ENCODE measurements at regions not wholly inside any gene's neighbourhood (a gene's known extent, or its start where the extent isn't known, plus 50 kb on each side); places are given as distances from the start of the nearest gene placed in this dataset.

DNA sequence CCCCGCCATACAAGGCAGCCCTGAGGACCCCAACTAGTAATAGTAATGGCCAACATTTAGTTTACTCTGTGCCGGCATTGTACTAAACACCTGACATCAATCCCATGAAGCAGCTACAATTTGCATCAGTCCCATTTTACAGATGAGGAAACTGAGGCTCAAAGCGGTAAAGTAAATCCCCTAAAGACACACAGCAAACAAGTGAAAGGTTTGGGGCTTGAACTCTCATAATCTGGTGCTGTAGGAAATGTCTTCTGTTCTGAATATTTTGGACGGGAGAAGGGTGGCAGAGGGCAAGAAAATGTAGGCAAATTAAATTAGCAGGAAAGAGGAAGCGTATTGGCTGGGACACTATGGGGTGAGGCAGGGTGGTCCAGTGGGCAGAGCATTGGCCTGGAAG is 160.3 kb upstream of the SYT13 start:
- Histone ChIP-seq H3K36me3 (no peaks in the 10 kb centered on the region), H3K27ac (no peak overlapping the region), H3K27me3 (ENCODE audit: low read depth) (peaks cover 18% of the 10 kb centered on the region), H3K4me3 (no peak overlapping the region), H3K4me1 (no peaks in the 10 kb centered on the region), H3K9me3 (no peaks in the 10 kb centered on the region)
- TF ChIP-seq, protein P1, sequence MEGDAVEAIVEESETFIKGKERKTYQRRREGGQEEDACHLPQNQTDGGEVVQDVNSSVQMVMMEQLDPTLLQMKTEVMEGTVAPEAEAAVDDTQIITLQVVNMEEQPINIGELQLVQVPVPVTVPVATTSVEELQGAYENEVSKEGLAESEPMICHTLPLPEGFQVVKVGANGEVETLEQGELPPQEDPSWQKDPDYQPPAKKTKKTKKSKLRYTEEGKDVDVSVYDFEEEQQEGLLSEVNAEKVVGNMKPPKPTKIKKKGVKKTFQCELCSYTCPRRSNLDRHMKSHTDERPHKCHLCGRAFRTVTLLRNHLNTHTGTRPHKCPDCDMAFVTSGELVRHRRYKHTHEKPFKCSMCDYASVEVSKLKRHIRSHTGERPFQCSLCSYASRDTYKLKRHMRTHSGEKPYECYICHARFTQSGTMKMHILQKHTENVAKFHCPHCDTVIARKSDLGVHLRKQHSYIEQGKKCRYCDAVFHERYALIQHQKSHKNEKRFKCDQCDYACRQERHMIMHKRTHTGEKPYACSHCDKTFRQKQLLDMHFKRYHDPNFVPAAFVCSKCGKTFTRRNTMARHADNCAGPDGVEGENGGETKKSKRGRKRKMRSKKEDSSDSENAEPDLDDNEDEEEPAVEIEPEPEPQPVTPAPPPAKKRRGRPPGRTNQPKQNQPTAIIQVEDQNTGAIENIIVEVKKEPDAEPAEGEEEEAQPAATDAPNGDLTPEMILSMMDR (IDR thresholded peaks at IDR 0.05): no peak
- intact Hi-C loops (cut with DNase I): no loop called here
- no peak for ATAC-seq
- DNase-seq: no peak

DNA sequence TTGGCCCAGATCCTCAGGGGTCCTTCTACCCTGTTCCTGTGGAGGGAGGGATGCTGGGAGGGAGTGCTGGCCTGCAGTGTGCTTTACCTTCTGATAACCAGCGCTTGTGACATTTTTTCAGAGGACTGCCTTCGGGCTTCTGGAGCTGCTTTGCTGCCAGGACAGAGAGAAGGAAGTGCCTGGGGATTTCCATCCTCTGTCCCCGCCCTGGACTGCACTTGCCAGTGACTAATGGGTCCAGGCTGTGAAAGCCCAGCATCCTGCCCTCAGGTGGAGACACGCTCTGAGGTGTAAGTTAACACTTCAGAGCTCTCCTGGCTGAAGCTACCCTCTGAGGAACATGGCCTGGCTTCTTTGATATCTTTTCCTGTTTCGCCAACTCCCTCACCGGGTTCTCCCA is 158.7 kb upstream of the SYT13 start:
- TF ChIP-seq, protein P1 (IDR thresholded peaks at IDR 0.05): no peak
- Histone ChIP-seq H3K36me3 (no peaks in the 10 kb centered on the region), H3K4me1 (no peaks in the 10 kb centered on the region), H3K9me3 (peaks cover 3% of the 10 kb centered on the region), H3K4me3 (no peak overlapping the region), H3K27me3 (ENCODE audit: low read depth) (peaks cover 18% of the 10 kb centered on the region), H3K27ac (no peak overlapping the region)
- DNase-seq (no peak), ATAC-seq (no peak)
- intact Hi-C loops (cut with DNase I): no loop called here

DNA sequence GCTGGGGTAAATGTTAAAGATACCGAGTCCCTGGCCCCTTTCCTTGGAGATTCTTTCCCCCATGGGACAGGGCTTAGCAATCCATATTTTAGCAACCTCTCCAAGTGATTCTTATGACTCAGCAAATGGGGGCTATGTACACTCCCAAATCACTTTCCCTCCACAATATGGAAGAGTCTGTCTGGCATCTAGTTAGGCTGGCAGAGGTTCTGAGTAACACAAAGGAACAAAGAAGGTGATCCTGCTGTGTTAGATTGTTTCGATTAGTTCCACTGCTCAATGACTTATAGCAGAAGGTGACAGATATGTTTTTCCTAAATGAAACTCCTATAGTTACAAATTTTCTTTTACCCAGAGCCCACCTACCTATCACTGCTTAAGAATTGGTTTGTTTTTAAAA is 154.0 kb upstream of the SYT13 start:
- ATAC-seq (no peak), DNase-seq (no peak)
- TF ChIP-seq, protein P1 (IDR thresholded peaks at IDR 0.05): no peak
- Histone ChIP-seq H3K4me3 (no peak overlapping the region), H3K9me3 (peaks cover 10% of the 10 kb centered on the region), H3K27ac (no peak overlapping the region), H3K36me3 (no peaks in the 10 kb centered on the region), H3K27me3 (ENCODE audit: low read depth) (peaks cover 8% of the 10 kb centered on the region), H3K4me1 (no peaks in the 10 kb centered on the region)
- intact Hi-C loops (cut with DNase I): no loop called here

DNA sequence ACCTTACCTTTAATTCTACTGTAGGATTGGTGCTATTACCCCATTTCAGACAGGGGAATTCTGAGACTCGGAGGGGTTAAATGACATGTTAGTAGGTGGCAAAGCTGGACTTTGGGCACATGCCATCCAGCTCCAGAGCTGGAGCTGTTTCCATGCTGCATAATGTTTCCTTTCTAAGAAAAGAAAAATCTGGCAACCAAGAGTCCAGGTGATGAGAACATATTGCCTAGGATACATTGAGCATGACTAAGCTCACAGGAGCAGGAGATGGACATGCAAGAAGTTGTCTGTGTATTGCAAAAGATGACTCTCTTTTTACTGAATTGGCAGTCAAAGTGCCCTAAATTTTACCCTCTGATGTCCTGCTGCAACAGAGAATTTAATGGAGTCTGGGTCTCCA is 150.8 kb upstream of the SYT13 start:
- intact Hi-C loops (cut with DNase I): no loop called here
- TF ChIP-seq, protein P1 (IDR thresholded peaks at IDR 0.05): no peak
- H3K27ac ChIP-seq: no peak overlapping the region
- no peaks in the 10 kb centered on the region for H3K27me3 ChIP-seq (ENCODE audit: low read depth)
- peaks cover 10% of the 10 kb centered on the region for H3K9me3 ChIP-seq
- no peak for ATAC-seq
- no peaks in the 10 kb centered on the region for H3K4me1 ChIP-seq
- H3K4me3 ChIP-seq: no peak overlapping the region
- no peak for DNase-seq
- no peaks in the 10 kb centered on the region for H3K36me3 ChIP-seq

DNA sequence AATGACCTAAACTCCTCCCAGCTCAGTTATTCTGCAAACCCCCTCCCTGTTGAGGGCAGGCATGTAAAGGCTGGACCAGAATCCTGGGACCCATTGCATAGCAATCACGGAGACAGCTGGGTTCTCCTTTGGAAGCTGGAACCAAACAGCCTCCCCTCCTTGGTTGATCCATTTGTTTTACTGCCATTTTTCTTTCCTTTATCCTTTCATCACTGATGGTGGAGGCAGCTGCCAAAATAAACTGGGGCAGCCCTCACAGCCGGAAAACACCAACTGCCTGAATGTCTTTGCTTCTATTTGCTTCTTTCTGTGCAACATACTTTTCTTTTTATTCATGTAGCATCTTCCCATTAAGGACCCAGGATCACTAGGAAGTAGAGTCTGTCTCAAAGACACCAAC is 150.0 kb upstream of the SYT13 start:
- no peaks in the 10 kb centered on the region for H3K36me3 ChIP-seq
- intact Hi-C loops (cut with DNase I): no loop called here
- DNase-seq (no peak), ATAC-seq (no peak)
- H3K4me1 ChIP-seq: no peaks in the 10 kb centered on the region
- H3K9me3 ChIP-seq: peaks cover 10% of the 10 kb centered on the region
- no peak overlapping the region for H3K4me3 ChIP-seq
- H3K27ac ChIP-seq: no peak overlapping the region
- H3K27me3 ChIP-seq (ENCODE audit: low read depth): no peaks in the 10 kb centered on the region
- TF ChIP-seq, protein P1 (IDR thresholded peaks at IDR 0.05): no peak

DNA sequence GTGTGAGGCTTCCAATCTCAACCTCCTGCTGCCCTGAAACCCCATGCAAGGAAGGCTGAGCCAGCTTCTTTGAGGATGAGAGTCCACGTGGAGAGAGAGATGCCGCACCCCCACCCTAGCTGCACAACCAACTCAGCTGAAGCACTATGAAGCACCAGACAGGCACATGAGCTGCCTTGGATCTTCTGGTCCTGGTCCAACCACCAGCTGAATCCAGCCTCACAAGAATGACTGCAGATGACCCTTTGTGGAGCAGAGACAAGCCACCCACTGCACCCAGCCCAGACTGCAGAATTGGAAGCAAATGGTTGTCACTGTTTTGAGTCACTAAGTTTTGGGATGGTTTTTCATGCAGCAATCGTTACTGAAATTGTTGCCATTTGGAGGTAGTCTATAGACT is 149.6 kb upstream of the SYT13 start:
- TF ChIP-seq, protein P1 (IDR thresholded peaks at IDR 0.05): no peak
- H3K36me3 ChIP-seq: no peaks in the 10 kb centered on the region
- intact Hi-C loops (cut with DNase I): no loop called here
- ATAC-seq: no peak
- H3K27ac ChIP-seq: no peak overlapping the region
- H3K4me1 ChIP-seq: no peaks in the 10 kb centered on the region
- H3K27me3 ChIP-seq (ENCODE audit: low read depth): no peaks in the 10 kb centered on the region
- no peak for DNase-seq
- H3K9me3 ChIP-seq: peaks cover 10% of the 10 kb centered on the region
- H3K4me3 ChIP-seq: no peak overlapping the region
